ENCODE measurements at regions not wholly inside any gene's neighbourhood (a gene's known extent, or its start where the extent isn't known, plus 50 kb on each side); places are given as distances from the start of the nearest gene placed in this dataset.

GRCh38 chr2:11985817-11986566 lies 239.6 kb downstream of the LPIN1 start:
- no peaks in the 10 kb centered on the region for H3K9me3 ChIP-seq (ENCODE audit: control insufficient read depth in 1 of 2, insufficient read depth in 1 of 2, low read depth in 1 of 2, low read length in 2 of 2)
- CTCF ChIA-PET, result no interaction called here
- no peak for ATAC-seq

More at GRCh38 chr2:11985817-11986566, 239.6 kb downstream of the LPIN1 start:
- ChIA-PET POLR2A (no interaction called here), RAD21 (ENCODE audit: low non-redundant PET in 1 of 2, low total read pairs in 2 of 2, uncharacterized antibody in 2 of 2, unreplicated experiment in 2 of 2) (no interaction called here)
- no peaks in the 10 kb centered on the region for H3K79me2 ChIP-seq (ENCODE audit: insufficient read depth, low read length)
- no peak overlapping the region for H2AFZ ChIP-seq (ENCODE audit: low read depth, low read length, poor library complexity, severe bottlenecking)
- H3K36me3 ChIP-seq (ENCODE audit: control insufficient read depth in 1 of 2, insufficient read depth in 2 of 2, low read length in 2 of 2), result no peaks in the 10 kb centered on the region
- no peak overlapping the region for H3K4me2 ChIP-seq (ENCODE audit: low read length)
- H3K27ac ChIP-seq (ENCODE audit: low read depth, low read length), result no peak overlapping the region
- intact Hi-C loops (cut with micrococcal nuclease), result no loop called here
- no peak overlapping the region for H3K9ac ChIP-seq (ENCODE audit: low read length)
- H3K4me3 ChIP-seq (replicated peaks in 1 of 2; ENCODE audit: low read depth in 1 of 2, low read length in 2 of 2), result no peak overlapping the region
- no peak for TF ChIP-seq MAX (IDR thresholded peaks at IDR 0.05)
- TF ChIP-seq ATF3 (IDR thresholded peaks at IDR 0.05), result no peak
- no peak for TF ChIP-seq ZBTB33 (IDR thresholded peaks at IDR 0.05; ENCODE audit: extremely low read depth, insufficient replicate concordance, low read length)
- TF ChIP-seq FOSL1 (IDR thresholded peaks at IDR 0.05; ENCODE audit: low read depth), result no peak
- no peak for TF ChIP-seq TCF7L2 (IDR thresholded peaks at IDR 0.05; ENCODE audit: borderline replicate concordance, extremely low read depth, insufficient read depth, insufficient read length)
- no peak for TF ChIP-seq EGR1 (IDR thresholded peaks at IDR 0.05; ENCODE audit: low read depth)
- TF ChIP-seq POLR2A (IDR thresholded peaks at IDR 0.05; ENCODE audit: borderline replicate concordance, extremely low read depth, insufficient read depth, insufficient read length), result no peak
- TF ChIP-seq CBX3 (IDR thresholded peaks at IDR 0.05; ENCODE audit: low read depth), result no peak
- TF ChIP-seq YY1 (IDR thresholded peaks at IDR 0.05; ENCODE audit: extremely low read depth, insufficient replicate concordance, low read depth, low read length), result no peak
- no peak for TF ChIP-seq ZFX (IDR thresholded peaks at IDR 0.05)
- no peak for TF ChIP-seq REST (IDR thresholded peaks at IDR 0.05; ENCODE audit: low read depth)
- TF ChIP-seq CEBPB (IDR thresholded peaks at IDR 0.05; ENCODE audit: low read depth), result no peak
- H3K4me1 ChIP-seq (ENCODE audit: control insufficient read depth in 1 of 2, insufficient read depth in 2 of 2, low read length in 2 of 2), result no peaks in the 10 kb centered on the region
- no peaks in the 10 kb centered on the region for H3K27me3 ChIP-seq (ENCODE audit: insufficient read depth, low read length)
- no peaks in the 10 kb centered on the region for H3K9me2 ChIP-seq (ENCODE audit: insufficient read depth)
- no peaks in the 10 kb centered on the region for H4K20me1 ChIP-seq (ENCODE audit: insufficient read depth)
- no TSS peak for BruUV-seq (replicated peaks)
- no peak for DNase-seq (ENCODE audit: low read depth, low spot score)
